Lower leg skin (tissue), 4 donors: ENCODE measurements at regions not wholly inside any gene's neighbourhood (a gene's known extent, or its start where the extent isn't known, plus 50 kb on each side); places are given as distances from the start of the nearest gene placed in this dataset.

Source experiments
- DNase-seq, 2 donors: peaks; one replicate each; pipeline ENCODE4 v3.0.0-alpha.2; 2019; ENCODE audit warnings: low spot score in 2 of 2
- H3K4me3 ChIP-seq: fragments of 200-600 bp; sonication (generic); 2 replicates; pipeline ENCODE4 v1.5.1; 2017; ENCODE audit warnings: mild to moderate bottlenecking, low read depth; ENCODE audit not compliant: poor library complexity, severe bottlenecking
- CTCF ChIP-seq, 3 donors: fragments of 450-650 bp; IDR thresholded peaks; one replicate each; pipeline ENCODE4 v1.5.1; 2016; ENCODE audit warnings: antibody characterized with exemption in 3 of 3, mild to moderate bottlenecking in 3 of 3, moderate library complexity in 2 of 3
- POLR2A ChIP-seq, 2 donors: fragments of 450-650 bp; IDR thresholded peaks; one replicate each; pipeline ENCODE4 v1.6.1; 2016 to 2017; ENCODE audit warnings: antibody characterized with exemption in 2 of 2, mild to moderate bottlenecking in 1 of 2, moderate library complexity in 1 of 2
- WGBS, 2 donors: methylation state at CpG; one replicate each; pipeline ENCODE4 v1.1.5; 2018; 5-methylcytosine and 5-hydroxymethylcytosine counted together
- intact Hi-C: fragments of 100-400 bp; cut with DNase I; formaldehyde crosslinking; loops from one replicate; pipeline ENCODE4 v1.15.0; 2023; ENCODE audit warnings: low total_unique reads

DNA sequence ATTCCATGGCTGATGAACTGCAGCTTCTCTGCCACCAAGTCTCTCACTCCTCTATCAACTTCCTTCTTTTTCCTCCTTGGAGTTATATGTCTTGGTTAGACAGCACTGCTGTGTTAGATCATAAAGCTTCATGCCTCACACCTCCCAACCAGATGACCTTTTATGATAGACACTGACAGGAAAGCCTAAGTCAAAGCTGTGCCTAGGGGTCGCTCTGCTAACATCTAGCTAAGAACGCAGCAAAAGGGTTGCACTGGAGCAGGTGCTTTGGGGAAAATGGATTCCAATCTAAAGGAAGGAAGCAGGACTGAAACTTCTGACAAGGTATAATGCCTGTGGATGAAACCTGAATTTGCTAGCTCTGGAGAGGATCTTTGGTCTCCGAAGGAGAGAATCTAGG lies 509.7 kb downstream of the SMARCA1 start:
- no peak overlapping the region for H3K4me3 ChIP-seq
- intact Hi-C loops, result no loop called here
- 63 to 78% methylated on average over 3 of the region's 3 CpGs for WGBS, 2 donors
- no peak for TF ChIP-seq CTCF (IDR thresholded peaks at IDR 0.05)
- no peak for TF ChIP-seq POLR2A (IDR thresholded peaks at IDR 0.05)
- no peak for DNase-seq

DNA sequence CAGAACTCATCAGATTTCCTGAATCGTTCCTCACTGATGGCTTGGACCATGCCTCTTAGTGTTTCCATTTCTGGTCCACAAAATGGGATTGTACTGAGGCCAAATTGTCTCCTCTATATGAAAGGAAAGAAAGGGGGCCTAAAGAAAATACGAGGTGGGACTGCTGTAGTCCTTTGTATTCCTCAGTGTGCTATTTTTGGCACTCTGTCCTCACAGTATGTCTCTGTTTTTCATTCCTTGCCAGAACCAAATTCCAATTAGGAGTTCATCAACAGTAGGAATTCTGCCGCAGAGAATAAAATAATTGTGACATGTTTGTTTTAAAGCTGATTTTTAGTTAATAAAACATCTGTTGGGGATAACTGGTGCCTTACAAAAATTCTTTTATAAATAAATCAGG lies 515.7 kb downstream of the SMARCA1 start:
- TF ChIP-seq CTCF (IDR thresholded peaks at IDR 0.05) (no peak), POLR2A (IDR thresholded peaks at IDR 0.05) (no peak)
- WGBS, 2 donors, result 36 to 41% methylated on average over 3 of the region's 3 CpGs
- DNase-seq, result no peak
- intact Hi-C loops, result no loop called here
- no peak overlapping the region for H3K4me3 ChIP-seq

GRCh38 chrX:129006491-129006890 lies 516.8 kb downstream of the SMARCA1 start:
- WGBS, 2 donors, result 49 to 54% methylated on average over 5 of the region's 5 CpGs
- intact Hi-C loops, result no loop called here
- TF ChIP-seq POLR2A (IDR thresholded peaks at IDR 0.05) (no peak), CTCF (IDR thresholded peaks at IDR 0.05) (no peak)
- no peak for DNase-seq
- no peak overlapping the region for H3K4me3 ChIP-seq

DNA sequence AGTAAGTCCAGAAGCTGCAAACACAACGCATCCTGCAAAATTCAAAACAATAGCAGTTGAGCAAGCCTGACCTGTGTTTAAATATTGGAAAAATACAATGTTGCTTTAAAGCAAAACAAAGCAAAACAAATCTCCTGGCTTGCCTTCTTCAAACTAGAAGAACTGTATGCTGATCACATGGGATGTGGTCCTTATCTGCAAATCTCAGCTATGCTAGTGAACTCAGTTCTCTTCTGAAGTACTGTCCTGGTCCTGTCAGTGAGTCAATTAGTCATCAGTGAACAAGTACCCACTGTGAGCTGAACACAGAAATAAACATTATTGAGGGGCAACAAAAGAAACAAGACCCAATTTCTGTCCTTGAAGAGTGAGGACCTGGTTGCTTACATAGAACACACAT lies 522.5 kb downstream of the SMARCA1 start:
- 56 to 57% methylated on average over 1 of the region's 1 CpG for WGBS, 2 donors
- DNase-seq, result no peak
- intact Hi-C loops, result no loop called here
- TF ChIP-seq POLR2A (IDR thresholded peaks at IDR 0.05) (no peak), CTCF (IDR thresholded peaks at IDR 0.05) (no peak)
- no peak overlapping the region for H3K4me3 ChIP-seq

GRCh38 chrX:129000018-129000417 lies 523.3 kb downstream of the SMARCA1 start:
- no peak for DNase-seq
- TF ChIP-seq POLR2A (IDR thresholded peaks at IDR 0.05), result no peak
- TF ChIP-seq CTCF (IDR thresholded peaks at IDR 0.05), result no peak
- no peak overlapping the region for H3K4me3 ChIP-seq
- intact Hi-C loops, result no loop called here
- WGBS, 2 donors, result 48 to 82% methylated on average over 3 of the region's 3 CpGs

- WGBS, 2 donors, result 74 to 88% methylated on average over 3 of the region's 4 CpGs
- no peak for DNase-seq
- intact Hi-C loops, result no loop called here
- H3K4me3 ChIP-seq, result no peak overlapping the region
- TF ChIP-seq POLR2A (IDR thresholded peaks at IDR 0.05) (no peak), CTCF (IDR thresholded peaks at IDR 0.05) (no peak)
Measured at GRCh38 chrX:128992107-128992971, 531.0 kb downstream of the SMARCA1 start.
